Lower leg skin (tissue), 3 donors: ENCODE measurements at regions not wholly inside any gene's neighbourhood (a gene's known extent, or its start where the extent isn't known, plus 50 kb on each side); places are given as distances from the start of the nearest gene placed in this dataset.

Experiments used
- CTCF ChIP-seq, 3 donors: fragments of 450-650 bp; IDR thresholded peaks; one replicate each; pipeline ENCODE4 v1.5.1; 2016; ENCODE audit warnings: antibody characterized with exemption in 3 of 3, mild to moderate bottlenecking in 3 of 3, moderate library complexity in 2 of 3
- POLR2A ChIP-seq, 2 donors: fragments of 450-650 bp; IDR thresholded peaks; one replicate each; pipeline ENCODE4 v1.6.1; 2016 to 2017; ENCODE audit warnings: antibody characterized with exemption in 2 of 2, mild to moderate bottlenecking in 1 of 2, moderate library complexity in 1 of 2

- TF ChIP-seq POLR2A (IDR thresholded peaks at IDR 0.05) (no peak), CTCF (IDR thresholded peaks at IDR 0.05) (no peak)
These were observed 286.3 kb downstream of the RPAP3 start for GRCh38 chr12:47419497-47419896.
